ENCODE measurements at regions not wholly inside any gene's neighbourhood (a gene's known extent, or its start where the extent isn't known, plus 50 kb on each side); places are given as distances from the start of the nearest gene placed in this dataset.

DNA sequence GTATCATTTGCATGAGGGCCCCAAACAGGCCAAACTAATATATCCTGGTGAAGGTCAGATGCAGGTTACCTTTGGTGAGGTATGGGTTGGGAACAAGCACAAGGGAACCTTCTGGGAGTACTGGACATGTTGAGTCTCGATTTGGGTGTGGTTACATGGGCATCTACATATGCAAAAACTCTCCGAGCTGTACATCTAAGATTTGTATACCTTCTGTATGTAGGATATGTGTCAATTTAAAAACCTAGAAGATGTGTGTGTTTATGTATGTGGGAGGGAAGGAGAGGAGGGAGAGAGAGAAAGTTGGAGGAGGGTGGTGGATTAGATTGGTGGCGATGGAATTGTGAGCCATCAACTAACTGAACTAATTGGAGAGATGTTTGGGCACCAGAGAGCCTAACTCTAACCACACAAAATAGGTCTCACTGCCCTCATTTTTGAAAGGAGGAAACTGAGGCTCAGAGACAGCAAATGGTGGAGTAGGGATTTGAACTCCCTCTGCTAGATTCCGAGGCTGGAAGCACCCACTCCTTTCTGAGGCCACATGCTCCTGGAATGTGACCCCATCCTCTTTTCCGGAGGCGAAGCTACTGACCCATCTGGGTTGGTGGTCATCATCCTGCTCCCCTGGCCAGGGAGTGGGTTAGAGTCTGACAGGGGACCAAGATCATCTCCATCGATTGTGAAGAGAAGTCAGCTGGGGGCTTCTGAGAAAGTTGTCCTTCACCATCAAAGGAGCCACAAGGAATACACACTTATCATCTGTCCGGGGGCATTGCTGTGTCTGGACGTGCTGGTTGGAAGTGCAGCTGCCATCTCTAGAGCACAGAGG is 107.3 kb upstream of the MYCN start:
- Histone ChIP-seq H3K4me1 (ENCODE audit: control insufficient read depth, insufficient read depth, low read length) (no peaks in the 10 kb centered on the region), H3K27ac (ENCODE audit: low read depth, low read length) (no peak overlapping the region), H3K9me3 (ENCODE audit: control insufficient read depth, insufficient read depth, low read length) (no peaks in the 10 kb centered on the region), H3K4me3 (ENCODE audit: low read depth, low read length) (no peak overlapping the region), H3K27me3 (ENCODE audit: control insufficient read depth, insufficient read depth, low read length) (no peaks in the 10 kb centered on the region), H3K36me3 (ENCODE audit: control insufficient read depth, insufficient read depth, low read length) (no peaks in the 10 kb centered on the region)
- DNase-seq (ENCODE audit: low read depth in 4 of 6, low spot score in 6 of 6), result no peak
- WGBS (ENCODE audit: insufficient coverage), result 98% methylated on average over 4 of the region's 9 CpGs

DNA sequence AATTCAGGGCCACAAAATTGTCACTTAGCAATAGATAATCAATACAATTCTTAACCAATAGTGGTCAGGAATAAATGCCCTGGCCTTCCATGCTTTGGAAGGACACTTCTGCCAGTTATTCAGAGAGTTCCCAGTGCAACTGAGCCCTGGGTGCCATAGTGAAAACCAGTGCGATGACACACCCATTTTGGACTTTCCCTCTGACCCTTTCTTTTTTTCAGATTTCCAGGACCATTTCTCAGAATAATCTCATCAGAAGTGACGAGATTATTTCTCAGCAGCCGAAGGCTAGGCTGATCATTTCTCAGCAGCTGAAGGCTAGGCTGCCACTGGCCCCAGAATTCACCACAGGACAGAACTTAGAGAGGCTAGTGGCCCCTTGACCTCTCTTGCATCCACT is 106.6 kb upstream of the MYCN start:
- Histone ChIP-seq H3K4me3 (ENCODE audit: low read depth, low read length) (no peak overlapping the region), H3K9me3 (ENCODE audit: control insufficient read depth, insufficient read depth, low read length) (no peaks in the 10 kb centered on the region), H3K36me3 (ENCODE audit: control insufficient read depth, insufficient read depth, low read length) (no peaks in the 10 kb centered on the region), H3K4me1 (ENCODE audit: control insufficient read depth, insufficient read depth, low read length) (no peaks in the 10 kb centered on the region), H3K27me3 (ENCODE audit: control insufficient read depth, insufficient read depth, low read length) (no peaks in the 10 kb centered on the region), H3K27ac (ENCODE audit: low read depth, low read length) (no peak overlapping the region)
- 100% methylated on average over 3 of the region's 3 CpGs for WGBS (ENCODE audit: insufficient coverage)
- no peak for DNase-seq (ENCODE audit: low read depth in 4 of 6, low spot score in 6 of 6)

DNA sequence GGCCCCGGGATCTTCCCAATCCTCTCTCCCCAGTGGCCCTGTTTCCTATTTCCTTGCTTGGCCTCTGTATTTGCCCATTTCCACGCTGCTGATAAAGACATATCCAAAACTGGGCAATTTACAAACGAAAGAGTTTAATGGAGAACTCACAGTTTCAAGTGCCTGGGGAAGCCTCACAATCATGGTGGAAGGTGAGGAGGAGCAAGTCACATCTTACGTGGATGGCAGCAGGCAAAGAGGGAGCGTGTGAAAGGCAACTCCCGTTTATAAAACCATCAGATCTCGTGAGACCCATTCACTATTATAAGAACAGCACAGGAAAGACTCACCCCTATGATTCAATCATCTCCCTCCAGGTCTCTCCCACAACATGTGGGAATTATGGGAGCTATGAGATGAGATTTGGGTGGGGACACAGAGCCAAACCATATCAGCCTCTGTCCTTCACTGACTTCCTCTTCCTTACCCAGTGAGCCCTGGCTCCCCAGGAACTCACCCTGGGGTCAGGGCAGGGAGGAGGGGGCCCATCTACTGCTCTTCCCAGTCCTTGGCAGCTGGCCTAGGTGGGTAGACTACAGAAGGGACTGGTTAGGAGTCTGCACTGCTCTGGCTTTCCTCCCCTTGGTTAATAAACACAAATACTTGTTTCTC is 105.8 kb upstream of the MYCN start:
- 92% methylated on average over 1 of the region's 7 CpGs for WGBS (ENCODE audit: insufficient coverage)
- Histone ChIP-seq H3K4me3 (ENCODE audit: low read depth, low read length) (no peak overlapping the region), H3K36me3 (ENCODE audit: control insufficient read depth, insufficient read depth, low read length) (no peaks in the 10 kb centered on the region), H3K9me3 (ENCODE audit: control insufficient read depth, insufficient read depth, low read length) (no peaks in the 10 kb centered on the region), H3K27ac (ENCODE audit: low read depth, low read length) (no peak overlapping the region), H3K4me1 (ENCODE audit: control insufficient read depth, insufficient read depth, low read length) (no peaks in the 10 kb centered on the region), H3K27me3 (ENCODE audit: control insufficient read depth, insufficient read depth, low read length) (no peaks in the 10 kb centered on the region)
- DNase-seq (ENCODE audit: low read depth in 4 of 6, low spot score in 6 of 6), result no peak

DNA sequence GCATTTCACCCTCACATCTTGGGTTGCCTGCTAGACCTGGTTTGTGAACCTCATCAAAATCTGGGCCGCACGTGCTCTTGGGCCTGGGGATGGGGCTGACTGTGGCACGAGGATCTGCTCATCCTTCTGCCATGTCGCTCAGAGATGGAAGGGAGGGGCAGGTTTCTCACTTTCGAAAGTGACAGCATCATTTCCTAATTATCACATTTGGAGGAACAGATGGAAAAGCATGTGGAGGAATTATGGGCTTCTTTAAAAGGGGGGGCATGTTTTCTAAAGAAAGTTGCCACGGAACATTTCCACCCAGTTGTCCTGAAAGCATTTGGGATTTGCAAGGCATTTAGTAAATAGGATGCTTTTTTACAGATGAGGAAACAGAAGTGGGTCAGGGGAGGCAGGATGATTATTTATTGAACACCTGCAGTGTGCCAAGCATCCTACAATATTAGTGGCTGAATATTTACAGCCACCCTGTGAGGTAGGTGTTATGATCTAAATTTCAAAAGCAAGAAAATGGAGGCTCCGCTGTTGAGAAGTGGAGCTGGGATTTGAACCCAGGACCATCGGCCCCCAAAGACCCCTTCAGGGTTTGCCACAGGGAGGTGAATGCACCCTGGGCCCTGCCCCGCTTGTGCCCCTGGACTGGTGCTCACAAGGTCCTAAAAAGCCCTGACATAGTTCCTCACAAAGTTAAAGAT is 104.2 kb upstream of the MYCN start:
- WGBS (ENCODE audit: insufficient coverage), result 78% methylated on average over 4 of the region's 9 CpGs

DNA sequence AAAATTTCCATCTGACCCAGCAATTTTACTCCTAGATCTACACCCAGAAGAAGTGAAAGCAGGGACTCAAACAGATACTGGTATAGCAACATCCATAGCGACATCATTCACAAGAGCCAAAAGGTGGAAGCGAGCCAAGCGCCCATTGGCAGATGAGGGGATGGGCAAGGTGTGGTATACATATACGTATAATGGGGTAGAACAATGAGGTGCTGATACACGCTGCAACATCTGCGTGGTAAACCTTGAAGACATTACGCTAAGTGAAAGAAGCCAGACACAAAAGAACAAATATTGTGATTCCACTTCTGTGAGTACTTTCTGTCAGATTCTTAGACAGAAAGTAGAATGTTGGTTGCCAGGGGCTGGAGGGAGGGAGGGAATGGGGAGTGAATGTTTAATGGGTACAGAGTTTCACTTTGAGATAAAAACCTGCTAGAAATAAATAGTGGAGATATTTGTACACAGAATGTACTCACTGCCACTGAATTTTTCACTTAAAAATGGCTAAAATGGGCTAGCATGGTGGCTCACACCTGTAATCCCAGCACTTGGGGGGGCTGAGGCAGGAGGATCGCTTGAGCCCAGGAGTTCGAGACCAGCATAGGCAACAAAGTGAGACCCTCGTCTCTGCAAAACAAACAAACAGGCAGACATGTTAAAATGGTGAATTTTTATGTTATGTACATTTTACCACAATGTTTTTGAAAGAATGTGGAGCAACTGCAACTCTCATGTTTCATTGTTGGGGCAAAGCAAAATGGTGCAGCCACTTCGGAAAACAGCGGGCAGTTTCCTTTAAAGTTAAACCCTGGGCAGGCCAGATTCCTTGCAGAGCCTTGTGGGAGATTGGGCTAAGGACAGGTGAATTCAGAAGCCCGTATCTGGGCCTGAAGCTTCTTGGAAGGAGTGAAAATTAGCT is 103.4 kb upstream of the MYCN start:
- 91% methylated on average over 8 of the region's 13 CpGs for WGBS (ENCODE audit: insufficient coverage)
- DNase-seq (ENCODE audit: low read depth in 4 of 6, low spot score in 6 of 6), result no peak
- Histone ChIP-seq H3K27me3 (ENCODE audit: control insufficient read depth, insufficient read depth, low read length) (no peaks in the 10 kb centered on the region), H3K9me3 (ENCODE audit: control insufficient read depth, insufficient read depth, low read length) (no peaks in the 10 kb centered on the region), H3K4me1 (ENCODE audit: control insufficient read depth, insufficient read depth, low read length) (no peaks in the 10 kb centered on the region), H3K27ac (ENCODE audit: low read depth, low read length) (no peak overlapping the region), H3K36me3 (ENCODE audit: control insufficient read depth, insufficient read depth, low read length) (no peaks in the 10 kb centered on the region), H3K4me3 (ENCODE audit: low read depth, low read length) (no peak overlapping the region)

More for the DNA sequence above, 104.2 kb upstream of the MYCN start:
- H3K4me1 ChIP-seq (ENCODE audit: control insufficient read depth, insufficient read depth, low read length), result no peaks in the 10 kb centered on the region
- no peaks in the 10 kb centered on the region for H3K9me3 ChIP-seq (ENCODE audit: control insufficient read depth, insufficient read depth, low read length)
- no peaks in the 10 kb centered on the region for H3K27me3 ChIP-seq (ENCODE audit: control insufficient read depth, insufficient read depth, low read length)
- peak in 1 of 6 donors; percentile 89 for DNase-seq (ENCODE audit: low read depth in 4 of 6, low spot score in 6 of 6)
- H3K27ac ChIP-seq (ENCODE audit: low read depth, low read length), result no peak overlapping the region
- no peaks in the 10 kb centered on the region for H3K36me3 ChIP-seq (ENCODE audit: control insufficient read depth, insufficient read depth, low read length)
- no peak overlapping the region for H3K4me3 ChIP-seq (ENCODE audit: low read depth, low read length)

DNA sequence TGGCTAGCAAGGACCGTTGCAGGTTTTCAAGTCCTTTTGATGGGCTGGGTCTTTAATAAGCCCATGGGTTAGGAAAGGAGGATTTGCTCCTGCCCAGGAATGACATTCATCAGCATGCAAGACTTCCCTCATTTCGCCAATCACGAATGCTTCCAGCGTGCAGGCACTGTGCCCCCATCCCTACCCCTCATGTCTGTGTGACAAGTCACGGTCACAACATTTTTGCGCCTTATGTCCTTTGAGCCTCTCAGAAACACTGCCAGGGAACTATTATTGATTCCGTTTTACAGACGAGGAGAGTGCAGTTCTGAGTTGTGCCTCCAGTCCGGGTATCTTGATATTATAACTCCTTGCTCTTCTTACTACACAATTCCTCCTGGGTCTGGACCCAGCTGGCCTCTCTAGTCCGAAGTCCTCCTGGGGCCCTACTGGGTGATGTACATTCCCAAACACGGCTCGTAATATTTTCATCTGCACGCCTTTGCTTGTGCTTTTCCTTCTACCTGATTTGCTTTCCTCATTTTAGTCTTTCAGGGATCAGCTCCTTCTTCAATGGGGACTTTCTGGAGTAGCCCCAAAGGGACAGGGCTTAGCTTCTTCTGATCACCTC is 101.8 kb upstream of the MYCN start:
- Histone ChIP-seq H3K27ac (ENCODE audit: low read depth, low read length) (no peak overlapping the region), H3K4me1 (ENCODE audit: control insufficient read depth, insufficient read depth, low read length) (peaks cover 13% of the 10 kb centered on the region), H3K4me3 (ENCODE audit: low read depth, low read length) (no peak overlapping the region), H3K9me3 (ENCODE audit: control insufficient read depth, insufficient read depth, low read length) (no peaks in the 10 kb centered on the region), H3K36me3 (ENCODE audit: control insufficient read depth, insufficient read depth, low read length) (no peaks in the 10 kb centered on the region), H3K27me3 (ENCODE audit: control insufficient read depth, insufficient read depth, low read length) (no peaks in the 10 kb centered on the region)
- DNase-seq (ENCODE audit: low read depth in 4 of 6, low spot score in 6 of 6), result peak in 1 of 6 donors; percentile 63
- WGBS (ENCODE audit: insufficient coverage), result 87% methylated on average over 13 of the region's 13 CpGs

DNA sequence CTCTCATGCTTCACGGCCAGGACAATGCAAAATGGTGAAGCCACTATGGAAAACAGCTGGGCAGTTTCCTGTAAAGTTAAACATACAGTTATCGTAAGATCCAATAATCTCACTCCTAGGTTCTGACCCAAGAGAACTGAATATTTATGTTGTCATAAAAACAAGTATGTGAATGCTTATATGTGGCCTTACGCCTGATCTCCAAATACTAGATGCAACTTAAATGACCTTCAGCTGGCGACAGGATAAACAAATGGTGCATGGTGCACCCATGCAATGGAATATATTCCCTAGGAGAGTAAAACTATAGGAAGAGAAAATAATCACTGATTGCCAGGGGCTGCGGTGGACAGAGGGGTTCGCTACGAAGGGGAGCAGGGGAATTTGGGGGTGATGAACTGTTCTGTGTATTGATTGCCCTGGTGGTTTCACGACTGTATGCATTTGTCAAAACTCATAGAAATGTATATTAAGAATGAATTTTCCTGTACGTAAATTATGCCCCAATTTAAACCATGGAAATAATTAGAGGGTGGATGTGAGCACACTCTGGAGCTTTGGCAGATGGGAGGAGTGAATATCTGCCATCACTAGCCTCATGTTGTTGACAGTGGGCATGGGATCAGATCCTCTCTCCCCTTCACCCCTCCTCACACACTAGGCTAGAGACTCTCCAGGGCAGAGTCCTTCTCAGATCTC is 100.8 kb upstream of the MYCN start:
- DNase-seq (ENCODE audit: low read depth in 4 of 6, low spot score in 6 of 6), result no peak
- WGBS (ENCODE audit: insufficient coverage), result 95% methylated on average over 4 of the region's 9 CpGs

DNA sequence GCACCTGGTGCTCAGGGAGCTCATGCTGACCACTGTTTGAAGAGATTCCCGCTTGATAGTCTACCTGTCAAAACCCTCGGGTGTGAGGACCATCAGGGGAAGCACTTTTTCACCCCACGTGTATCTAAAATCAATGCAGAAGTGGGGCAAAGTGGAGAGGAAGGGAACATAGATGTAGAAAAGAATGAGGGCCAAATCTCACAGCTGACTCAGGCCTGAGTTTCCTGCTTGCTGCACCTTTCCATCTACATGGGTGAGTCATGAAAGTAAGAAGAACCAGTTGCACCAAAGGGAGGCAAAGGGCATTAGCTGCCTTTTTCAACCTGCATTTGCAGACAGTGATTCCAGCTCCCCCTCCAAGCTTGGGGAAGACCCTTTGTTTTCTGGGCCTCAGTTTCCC is 100.2 kb upstream of the MYCN start:
- Histone ChIP-seq H3K27ac (ENCODE audit: low read depth, low read length) (no peak overlapping the region), H3K4me1 (ENCODE audit: control insufficient read depth, insufficient read depth, low read length) (peaks cover 19% of the 10 kb centered on the region), H3K9me3 (ENCODE audit: control insufficient read depth, insufficient read depth, low read length) (no peaks in the 10 kb centered on the region), H3K36me3 (ENCODE audit: control insufficient read depth, insufficient read depth, low read length) (no peaks in the 10 kb centered on the region), H3K4me3 (ENCODE audit: low read depth, low read length) (no peak overlapping the region), H3K27me3 (ENCODE audit: control insufficient read depth, insufficient read depth, low read length) (no peaks in the 10 kb centered on the region)
- WGBS (ENCODE audit: insufficient coverage), result 94% methylated on average over 3 of the region's 3 CpGs
- DNase-seq (ENCODE audit: low read depth in 4 of 6, low spot score in 6 of 6), result no peak

More for the DNA sequence above, 100.8 kb upstream of the MYCN start:
- H3K9me3 ChIP-seq (ENCODE audit: control insufficient read depth, insufficient read depth, low read length), result no peaks in the 10 kb centered on the region
- no peak overlapping the region for H3K4me3 ChIP-seq (ENCODE audit: low read depth, low read length)
- H3K4me1 ChIP-seq (ENCODE audit: control insufficient read depth, insufficient read depth, low read length), result peaks cover 19% of the 10 kb centered on the region
- no peaks in the 10 kb centered on the region for H3K27me3 ChIP-seq (ENCODE audit: control insufficient read depth, insufficient read depth, low read length)
- H3K36me3 ChIP-seq (ENCODE audit: control insufficient read depth, insufficient read depth, low read length), result no peaks in the 10 kb centered on the region
- H3K27ac ChIP-seq (ENCODE audit: low read depth, low read length), result no peak overlapping the region

Measured in spinal cord (tissue), 9 donors.